Gastroesophageal sphincter (tissue), 3 donors: ENCODE measurements at regions not wholly inside any gene's neighbourhood (a gene's known extent, or its start where the extent isn't known, plus 50 kb on each side); places are given as distances from the start of the nearest gene placed in this dataset.

Experiments used
- EP300 ChIP-seq: sonication (generic); formaldehyde crosslinking; IDR thresholded peaks from one replicate; pipeline ENCODE4 v1.6.1; 2017; ENCODE audit warnings: antibody characterized with exemption, mild to moderate bottlenecking
- POLR2A ChIP-seq, 2 donors: fragments of 450-650 bp; IDR thresholded peaks; one replicate each; pipeline ENCODE4 v1.6.1; 2017; ENCODE audit warnings: antibody characterized with exemption in 2 of 2, mild to moderate bottlenecking in 2 of 2, moderate library complexity in 1 of 2
- POLR2AphosphoS5 ChIP-seq: sonication (generic); formaldehyde crosslinking; IDR thresholded peaks from one replicate; pipeline ENCODE4 v1.6.1; 2017; ENCODE audit warnings: antibody characterized with exemption
- TF ChIP-seq, protein P1 (sequence below), 4 experiments: fragments of 200-600 bp in 2 of 4; fragments of 450-650 bp in 2 of 4; sonication (generic) in 1 of 4; IDR thresholded peaks; one replicate each; pipeline ENCODE4 v1.5.1; 2017 to 2019; ENCODE audit warnings: antibody characterized with exemption in 4 of 4, mild to moderate bottlenecking in 2 of 4, moderate library complexity in 2 of 4

GRCh38 chr17:72336026-72336803 is 215.4 kb downstream of the SOX9 start:
- TF ChIP-seq, protein P1, sequence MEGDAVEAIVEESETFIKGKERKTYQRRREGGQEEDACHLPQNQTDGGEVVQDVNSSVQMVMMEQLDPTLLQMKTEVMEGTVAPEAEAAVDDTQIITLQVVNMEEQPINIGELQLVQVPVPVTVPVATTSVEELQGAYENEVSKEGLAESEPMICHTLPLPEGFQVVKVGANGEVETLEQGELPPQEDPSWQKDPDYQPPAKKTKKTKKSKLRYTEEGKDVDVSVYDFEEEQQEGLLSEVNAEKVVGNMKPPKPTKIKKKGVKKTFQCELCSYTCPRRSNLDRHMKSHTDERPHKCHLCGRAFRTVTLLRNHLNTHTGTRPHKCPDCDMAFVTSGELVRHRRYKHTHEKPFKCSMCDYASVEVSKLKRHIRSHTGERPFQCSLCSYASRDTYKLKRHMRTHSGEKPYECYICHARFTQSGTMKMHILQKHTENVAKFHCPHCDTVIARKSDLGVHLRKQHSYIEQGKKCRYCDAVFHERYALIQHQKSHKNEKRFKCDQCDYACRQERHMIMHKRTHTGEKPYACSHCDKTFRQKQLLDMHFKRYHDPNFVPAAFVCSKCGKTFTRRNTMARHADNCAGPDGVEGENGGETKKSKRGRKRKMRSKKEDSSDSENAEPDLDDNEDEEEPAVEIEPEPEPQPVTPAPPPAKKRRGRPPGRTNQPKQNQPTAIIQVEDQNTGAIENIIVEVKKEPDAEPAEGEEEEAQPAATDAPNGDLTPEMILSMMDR (IDR thresholded peaks at IDR 0.05), result no peak
- TF ChIP-seq POLR2A (IDR thresholded peaks at IDR 0.05) (no peak), POLR2AphosphoS5 (no peak), EP300 (no peak)
